ENCODE measurements at regions not wholly inside any gene's neighbourhood (a gene's known extent, or its start where the extent isn't known, plus 50 kb on each side); places are given as distances from the start of the nearest gene placed in this dataset.

- DNase-seq (ENCODE audit: low read depth, low spot score): no peak
Measured at GRCh38 chr4:30245140-30245539, 475.0 kb upstream of the PCDH7 start.

GRCh38 chr4:30256116-30256832 lies 463.9 kb upstream of the PCDH7 start:
- Histone ChIP-seq H3K36me3 (ENCODE audit: insufficient read depth, insufficient read length, low read length) (no peaks in the 10 kb centered on the region), H3K4me3 (ENCODE audit: insufficient read length, low read depth) (no peak overlapping the region), H3K4me1 (ENCODE audit: insufficient read depth, insufficient read length) (no peaks in the 10 kb centered on the region), H3K9ac (ENCODE audit: insufficient read length, low read depth) (no peak overlapping the region), H3K9me3 (ENCODE audit: insufficient read depth, low read length) (0 out of 2 replicates have a peak, but pooled peaks cover 4% of the 10 kb centered on the region), H3K27me3 (ENCODE audit: insufficient read depth, insufficient read length) (no peaks in the 10 kb centered on the region)
- no peak for TF ChIP-seq YY1 (IDR thresholded peaks at IDR 0.05; ENCODE audit: insufficient read depth, insufficient read length)
- DNase-seq (ENCODE audit: low read depth, low spot score): no peak

More at GRCh38 chr4:30245140-30245539, 475.0 kb upstream of the PCDH7 start:
- Histone ChIP-seq H3K4me3 (ENCODE audit: insufficient read length, low read depth) (no peak overlapping the region), H3K9me3 (ENCODE audit: insufficient read depth, low read length) (0 out of 2 replicates have a peak, but pooled peaks cover 7% of the 10 kb centered on the region), H3K27me3 (ENCODE audit: insufficient read depth, insufficient read length) (no peaks in the 10 kb centered on the region), H3K4me1 (ENCODE audit: insufficient read depth, insufficient read length) (no peaks in the 10 kb centered on the region), H3K9ac (ENCODE audit: insufficient read length, low read depth) (no peak overlapping the region), H3K36me3 (ENCODE audit: insufficient read depth, insufficient read length, low read length) (no peaks in the 10 kb centered on the region)
- TF ChIP-seq SUZ12 (IDR thresholded peaks at IDR 0.05; ENCODE audit: extremely low read depth, insufficient read depth, insufficient read length) (no peak), YY1 (IDR thresholded peaks at IDR 0.05; ENCODE audit: insufficient read depth, insufficient read length) (no peak), ZNF274 (IDR thresholded peaks at IDR 0.05; ENCODE audit: low read depth, low read length) (no peak)

DNA sequence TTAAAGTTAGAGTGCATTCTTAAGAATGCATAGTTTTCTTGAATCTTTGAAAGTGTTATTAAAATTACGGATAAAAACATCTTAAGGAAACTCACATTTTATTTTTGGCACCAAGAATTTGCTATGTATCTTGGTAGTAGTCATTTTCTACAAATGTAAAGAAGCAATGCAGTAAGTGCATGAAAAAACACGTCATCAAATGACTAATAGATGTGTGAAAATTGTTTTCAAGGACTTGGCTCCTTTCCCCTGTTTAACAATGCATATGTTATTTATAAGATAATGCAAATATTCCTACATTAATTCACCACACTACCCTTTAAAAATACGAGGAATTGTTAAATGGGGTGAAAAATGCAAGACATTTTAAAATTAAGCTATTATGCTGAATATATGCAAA lies 461.2 kb upstream of the PCDH7 start:
- no peak for TF ChIP-seq SUZ12 (IDR thresholded peaks at IDR 0.05; ENCODE audit: extremely low read depth, insufficient read depth, insufficient read length)
- no peak for TF ChIP-seq ZNF274 (IDR thresholded peaks at IDR 0.05; ENCODE audit: low read depth, low read length)
- no peak for TF ChIP-seq YY1 (IDR thresholded peaks at IDR 0.05; ENCODE audit: insufficient read depth, insufficient read length)
- H3K4me1 ChIP-seq (ENCODE audit: insufficient read depth, insufficient read length): no peaks in the 10 kb centered on the region
- DNase-seq (ENCODE audit: low read depth, low spot score): no peak
- 0 out of 2 replicates have a peak, but pooled peaks cover 4% of the 10 kb centered on the region for H3K9me3 ChIP-seq (ENCODE audit: insufficient read depth, low read length)
- H3K9ac ChIP-seq (ENCODE audit: insufficient read length, low read depth): no peak overlapping the region
- H3K27me3 ChIP-seq (ENCODE audit: insufficient read depth, insufficient read length): no peaks in the 10 kb centered on the region
- H3K4me3 ChIP-seq (ENCODE audit: insufficient read length, low read depth): no peak overlapping the region
- H3K36me3 ChIP-seq (ENCODE audit: insufficient read depth, insufficient read length, low read length): no peaks in the 10 kb centered on the region

DNA sequence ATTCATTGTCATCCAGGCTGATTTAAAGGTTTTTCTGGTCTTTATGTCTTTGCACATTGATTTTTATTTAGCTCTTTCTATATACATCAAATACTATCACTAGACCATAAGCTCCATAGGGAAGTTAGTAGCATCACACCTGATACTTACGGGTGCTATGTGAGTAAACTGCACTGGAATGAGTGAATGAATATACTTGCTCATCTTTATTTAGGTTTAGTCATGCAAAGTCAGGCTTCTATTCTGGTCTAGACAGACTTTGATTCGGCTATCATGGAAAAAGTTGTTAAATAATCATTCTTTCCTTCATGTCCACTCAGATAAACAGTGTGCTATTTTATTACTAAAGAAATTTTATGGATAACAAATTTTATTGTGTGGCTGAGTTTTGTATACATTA lies 457.8 kb upstream of the PCDH7 start:
- TF ChIP-seq SUZ12 (IDR thresholded peaks at IDR 0.05; ENCODE audit: extremely low read depth, insufficient read depth, insufficient read length) (no peak), YY1 (IDR thresholded peaks at IDR 0.05; ENCODE audit: insufficient read depth, insufficient read length) (no peak), ZNF274 (IDR thresholded peaks at IDR 0.05; ENCODE audit: low read depth, low read length) (no peak)

GRCh38 chr4:30264465-30264864 lies 455.7 kb upstream of the PCDH7 start:
- Histone ChIP-seq H3K36me3 (ENCODE audit: insufficient read depth, insufficient read length, low read length) (no peaks in the 10 kb centered on the region), H3K4me3 (ENCODE audit: insufficient read length, low read depth) (no peak overlapping the region), H3K27me3 (ENCODE audit: insufficient read depth, insufficient read length) (no peaks in the 10 kb centered on the region), H3K9me3 (ENCODE audit: insufficient read depth, low read length) (peaks cover 9% of the 10 kb centered on the region; the same call in 1 of the 2 replicates), H3K4me1 (ENCODE audit: insufficient read depth, insufficient read length) (no peaks in the 10 kb centered on the region), H3K9ac (ENCODE audit: insufficient read length, low read depth) (no peak overlapping the region)
- DNase-seq (ENCODE audit: low read depth, low spot score): no peak
- TF ChIP-seq ZNF274 (IDR thresholded peaks at IDR 0.05; ENCODE audit: low read depth, low read length) (no peak), SUZ12 (IDR thresholded peaks at IDR 0.05; ENCODE audit: extremely low read depth, insufficient read depth, insufficient read length) (no peak), YY1 (IDR thresholded peaks at IDR 0.05; ENCODE audit: insufficient read depth, insufficient read length) (no peak)

More for the DNA sequence above, 457.8 kb upstream of the PCDH7 start:
- H3K4me3 ChIP-seq (ENCODE audit: insufficient read length, low read depth): no peak overlapping the region
- H3K36me3 ChIP-seq (ENCODE audit: insufficient read depth, insufficient read length, low read length): no peaks in the 10 kb centered on the region
- no peaks in the 10 kb centered on the region for H3K4me1 ChIP-seq (ENCODE audit: insufficient read depth, insufficient read length)
- no peak for DNase-seq (ENCODE audit: low read depth, low spot score)
- H3K9me3 ChIP-seq (ENCODE audit: insufficient read depth, low read length): peaks cover 9% of the 10 kb centered on the region; the same call in 1 of the 2 replicates
- H3K9ac ChIP-seq (ENCODE audit: insufficient read length, low read depth): no peak overlapping the region
- H3K27me3 ChIP-seq (ENCODE audit: insufficient read depth, insufficient read length): no peaks in the 10 kb centered on the region

GRCh38 chr4:30265716-30266115 lies 454.5 kb upstream of the PCDH7 start:
- no peak overlapping the region for H3K9ac ChIP-seq (ENCODE audit: insufficient read length, low read depth)
- no peak overlapping the region for H3K4me3 ChIP-seq (ENCODE audit: insufficient read length, low read depth)
- peaks cover 9% of the 10 kb centered on the region; the same call in 1 of the 2 replicates for H3K9me3 ChIP-seq (ENCODE audit: insufficient read depth, low read length)
- no peaks in the 10 kb centered on the region for H3K27me3 ChIP-seq (ENCODE audit: insufficient read depth, insufficient read length)
- no peaks in the 10 kb centered on the region for H3K36me3 ChIP-seq (ENCODE audit: insufficient read depth, insufficient read length, low read length)
- DNase-seq (ENCODE audit: low read depth, low spot score): no peak
- H3K4me1 ChIP-seq (ENCODE audit: insufficient read depth, insufficient read length): no peaks in the 10 kb centered on the region
- TF ChIP-seq SUZ12 (IDR thresholded peaks at IDR 0.05; ENCODE audit: extremely low read depth, insufficient read depth, insufficient read length) (no peak), YY1 (IDR thresholded peaks at IDR 0.05; ENCODE audit: insufficient read depth, insufficient read length) (no peak)

DNA sequence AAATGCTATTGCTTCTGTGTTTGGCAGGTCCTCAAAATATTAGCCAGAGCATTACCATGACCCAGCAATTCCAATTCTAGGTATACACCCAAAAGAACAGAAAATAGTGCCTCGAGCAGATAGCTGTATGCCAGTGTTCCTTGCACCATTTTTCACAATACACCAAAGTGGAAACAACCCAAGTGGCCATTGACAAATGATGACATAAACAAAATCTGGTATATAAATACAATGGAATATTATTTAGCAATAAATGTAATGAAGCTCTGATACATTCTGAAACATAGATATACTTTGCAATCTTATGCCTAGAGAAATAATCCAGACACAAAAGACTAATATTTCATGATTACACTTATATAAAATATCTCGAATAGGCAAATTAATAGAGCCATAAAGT lies 451.8 kb upstream of the PCDH7 start:
- Histone ChIP-seq H3K36me3 (ENCODE audit: insufficient read depth, insufficient read length, low read length) (no peaks in the 10 kb centered on the region), H3K9me3 (ENCODE audit: insufficient read depth, low read length) (peaks cover 9% of the 10 kb centered on the region; the same call in 1 of the 2 replicates), H3K9ac (ENCODE audit: insufficient read length, low read depth) (no peak overlapping the region), H3K27me3 (ENCODE audit: insufficient read depth, insufficient read length) (no peaks in the 10 kb centered on the region), H3K4me1 (ENCODE audit: insufficient read depth, insufficient read length) (no peaks in the 10 kb centered on the region), H3K4me3 (ENCODE audit: insufficient read length, low read depth) (no peak overlapping the region)
- DNase-seq (ENCODE audit: low read depth, low spot score): no peak
- TF ChIP-seq SUZ12 (IDR thresholded peaks at IDR 0.05; ENCODE audit: extremely low read depth, insufficient read depth, insufficient read length): no peak
- no peak for TF ChIP-seq ZNF274 (IDR thresholded peaks at IDR 0.05; ENCODE audit: low read depth, low read length)
- TF ChIP-seq YY1 (IDR thresholded peaks at IDR 0.05; ENCODE audit: insufficient read depth, insufficient read length): no peak
